Fibroblast of the aortic adventitia (primary cell): ENCODE measurements at regions not wholly inside any gene's neighbourhood (a gene's known extent, or its start where the extent isn't known, plus 50 kb on each side); places are given as distances from the start of the nearest gene placed in this dataset.
"Not testable (repeated sequence)": the region's sequence is repeated elsewhere in the genome, so short reads cannot be mapped to it uniquely, and the experiment has no call there.

Source experiments
- DNase-seq: peaks from one replicate; pipeline ENCODE4 v3.0.0-alpha.2; 2010; ENCODE audit warnings: low read depth
- H3K4me3 ChIP-seq: 2 replicates; pipeline ENCODE4 v1.5.1; 2011; ENCODE audit warnings: low read depth, mild to moderate bottlenecking, control low read depth, low read length, moderate library complexity
- CTCF ChIP-seq: IDR thresholded peaks from 2 replicates; pipeline ENCODE4 v1.5.1; 2011; ENCODE audit warnings: mild to moderate bottlenecking, low read length, control low read depth, inconsistent platforms; ENCODE audit not compliant: insufficient read depth

DNA sequence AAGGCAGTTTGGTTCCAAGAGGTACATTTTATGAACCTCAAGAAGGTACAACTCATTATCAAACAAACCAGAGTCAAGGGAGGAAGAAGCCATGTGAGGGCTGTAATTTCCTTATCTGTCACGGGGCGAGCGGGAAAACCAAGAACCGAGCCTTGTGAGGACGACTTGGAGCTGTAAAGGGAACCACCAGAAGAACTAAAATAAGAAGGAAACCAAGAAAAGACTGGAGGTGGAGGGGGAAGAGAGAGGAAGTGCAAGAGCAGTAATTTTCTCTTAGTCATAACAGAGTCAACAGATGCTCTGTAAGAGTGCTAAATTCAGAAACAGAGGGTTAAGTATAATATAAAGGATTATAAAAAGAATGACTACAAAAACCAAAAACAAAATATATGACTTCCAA, 127.1 kb downstream of the DIRAS2 start:
- no peak for DNase-seq
- no peak for TF ChIP-seq CTCF
- no peak overlapping the region for H3K4me3 ChIP-seq

DNA sequence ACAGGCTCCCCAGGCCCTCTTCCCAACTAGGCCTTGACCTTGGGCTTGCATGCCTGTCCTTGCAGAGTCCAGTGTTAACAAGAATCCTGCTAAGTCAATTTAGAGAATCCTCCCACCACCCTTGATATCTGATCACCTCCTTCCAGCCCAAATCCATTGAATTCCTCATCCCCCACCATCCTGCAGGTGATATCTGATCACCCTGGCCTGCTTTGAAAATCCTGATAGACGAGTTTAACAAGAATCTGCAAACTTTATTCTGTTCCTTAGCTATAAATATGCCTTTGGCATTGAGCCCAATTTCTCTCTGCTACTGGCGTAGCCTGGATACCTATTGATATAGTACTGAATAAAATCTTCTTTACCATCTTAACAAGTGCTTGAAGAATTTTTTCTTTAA, 125.5 kb downstream of the DIRAS2 start:
- TF ChIP-seq CTCF, result no peak
- no peak for DNase-seq
- no peak overlapping the region for H3K4me3 ChIP-seq

DNA sequence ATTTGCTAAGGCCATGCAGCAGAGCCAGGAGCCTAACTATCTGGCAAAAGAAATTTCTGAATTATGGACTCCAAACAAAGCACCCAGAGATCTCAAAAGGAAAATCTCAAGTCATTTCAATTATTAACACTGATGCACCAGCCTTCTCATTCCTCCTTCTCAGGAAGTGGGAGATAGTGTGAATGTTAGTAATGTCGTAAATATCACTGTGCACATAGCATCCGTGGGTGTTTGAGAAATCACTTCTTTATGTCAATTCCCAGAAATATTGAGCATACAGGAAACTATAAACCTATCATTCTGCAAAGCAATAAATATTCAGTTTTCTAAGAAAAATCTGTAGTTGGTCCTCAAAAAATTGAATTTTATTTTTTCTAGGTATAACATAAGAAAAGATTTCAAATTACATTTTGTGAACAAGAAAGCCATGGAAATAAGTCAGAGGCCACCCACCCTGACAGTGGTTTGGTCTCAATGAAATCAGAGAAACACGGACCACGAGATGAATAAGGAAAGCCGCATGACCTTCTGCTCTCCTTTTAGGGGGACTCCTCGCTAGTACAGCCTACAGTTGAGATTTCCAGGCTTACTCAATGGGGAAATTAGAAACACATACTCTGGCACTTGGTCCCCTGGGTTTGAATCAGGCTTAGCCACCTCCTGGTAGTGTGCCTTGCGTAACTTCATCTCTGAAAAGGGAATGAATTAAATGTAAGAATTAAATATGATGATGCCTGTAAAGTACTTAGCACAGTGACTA, 120.6 kb downstream of the DIRAS2 start:
- no peak for DNase-seq
- H3K4me3 ChIP-seq, result no peak overlapping the region
- no peak for TF ChIP-seq CTCF

DNA sequence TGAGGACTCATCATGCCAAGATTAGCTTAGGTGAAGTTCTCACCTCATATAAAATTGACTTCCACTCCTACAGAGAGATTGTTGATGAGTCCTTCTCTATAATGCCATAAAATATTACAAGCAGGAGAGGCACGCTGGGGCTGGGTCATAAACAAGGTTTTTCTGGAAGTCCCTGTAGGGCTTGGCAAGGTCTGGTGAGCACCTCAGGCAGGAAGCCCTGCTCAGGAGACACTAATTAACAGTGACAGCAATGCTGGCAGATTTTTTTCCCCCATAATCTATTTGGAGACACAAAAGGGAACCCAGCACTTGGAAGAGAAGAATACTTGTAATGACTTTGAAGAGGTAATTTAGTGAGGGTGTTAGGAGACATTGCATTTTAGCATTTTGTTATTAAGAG, 118.7 kb downstream of the DIRAS2 start:
- no peak for TF ChIP-seq CTCF
- no peak for DNase-seq
- no peak overlapping the region for H3K4me3 ChIP-seq

DNA sequence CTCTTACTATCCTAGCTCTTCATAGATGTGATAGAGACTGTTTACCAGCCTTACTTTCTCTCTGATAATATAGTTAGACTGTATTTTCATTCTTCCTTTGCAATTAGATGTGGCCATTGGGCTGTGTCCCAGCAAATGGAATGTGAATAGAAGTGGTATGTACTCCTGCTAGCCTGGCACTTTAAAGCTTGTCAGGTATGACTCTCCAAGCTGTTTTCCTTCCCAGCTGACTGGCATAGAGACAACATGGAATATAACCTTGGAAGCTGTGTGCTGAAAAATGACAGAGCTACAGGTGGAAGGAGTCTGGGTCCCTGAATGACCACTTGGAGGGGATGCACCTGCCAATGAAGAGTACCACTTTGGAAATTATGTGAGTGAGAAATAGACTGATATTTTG, 116.2 kb downstream of the DIRAS2 start:
- no peak for DNase-seq
- H3K4me3 ChIP-seq, result no peak overlapping the region
- no peak for TF ChIP-seq CTCF

- not testable (repeated sequence) for H3K4me3 ChIP-seq, DNase-seq
Observed at GRCh38 chr9:90536094-90536493, 106.5 kb downstream of the DIRAS2 start.

DNA sequence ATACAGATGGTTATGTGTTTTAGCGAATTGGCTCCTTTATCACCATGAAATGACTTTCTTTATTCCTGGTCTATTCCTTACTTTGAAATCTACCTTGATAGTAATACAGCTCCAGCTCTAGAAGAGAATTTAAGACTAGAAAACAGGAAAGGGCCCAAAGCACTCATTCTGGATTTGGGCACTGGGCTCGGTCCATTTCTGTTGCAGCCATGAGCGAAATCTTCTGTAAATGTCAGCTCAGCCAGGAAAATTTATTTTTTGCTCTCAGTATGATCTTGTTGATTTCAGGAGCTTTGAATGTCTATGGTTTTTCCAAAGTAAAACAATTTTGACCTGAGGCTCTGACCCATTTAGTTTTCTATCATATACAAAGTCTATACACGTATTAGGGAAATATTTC, 104.1 kb downstream of the DIRAS2 start:
- H3K4me3 ChIP-seq, result no peak overlapping the region
- no peak for TF ChIP-seq CTCF
- no peak for DNase-seq
